Medulla oblongata (tissue), 1 donor: ENCODE measurements at regions not wholly inside any gene's neighbourhood (a gene's known extent, or its start where the extent isn't known, plus 50 kb on each side); places are given as distances from the start of the nearest gene placed in this dataset.
"Not testable (repeated sequence)": the region's sequence is repeated elsewhere in the genome, so short reads cannot be mapped to it uniquely, and the experiment has no call there.

Experiments
- DNase-seq: peaks from one replicate; pipeline ENCODE4 v3.0.0-alpha.2; 2015; ENCODE audit errors: extremely low spot score

- no peak for DNase-seq
Measured at GRCh38 chr5:120817044-120817985, 353.2 kb downstream of the PRR16 start.

GRCh38 chr5:120818128-120818527, 354.0 kb downstream of the PRR16 start:
- no peak for DNase-seq

GRCh38 chr5:120823328-120823727, 359.2 kb downstream of the PRR16 start:
- DNase-seq: no peak

GRCh38 chr5:120831646-120832045, 367.5 kb downstream of the PRR16 start:
- not testable (repeated sequence) for DNase-seq

GRCh38 chr5:120841830-120842229, 377.7 kb downstream of the PRR16 start:
- no peak for DNase-seq

- DNase-seq: no peak
Measured at GRCh38 chr5:120843390-120843980, 379.4 kb downstream of the PRR16 start.

- no peak for DNase-seq
Measured at GRCh38 chr5:120848883-120849282, 384.8 kb downstream of the PRR16 start.

GRCh38 chr5:120852222-120852860, 388.2 kb downstream of the PRR16 start:
- DNase-seq: no peak

GRCh38 chr5:120866997-120867396, 402.9 kb downstream of the PRR16 start:
- DNase-seq: no peak

- DNase-seq: no peak
Measured at GRCh38 chr5:120869831-120870230, 405.7 kb downstream of the PRR16 start.

GRCh38 chr5:120872297-120872696, 408.2 kb downstream of the PRR16 start:
- DNase-seq: no peak

- DNase-seq: no peak
Measured at GRCh38 chr5:120873083-120873482, 409.0 kb downstream of the PRR16 start.

- DNase-seq: no peak
Measured at GRCh38 chr5:120874081-120874862, 410.2 kb downstream of the PRR16 start.

GRCh38 chr5:120882038-120882775, 418.1 kb downstream of the PRR16 start:
- DNase-seq: no peak

GRCh38 chr5:120886351-120886860, 422.3 kb downstream of the PRR16 start:
- DNase-seq: no peak

GRCh38 chr5:120895660-120896059, 431.6 kb downstream of the PRR16 start:
- no peak for DNase-seq

- no peak for DNase-seq
Measured at GRCh38 chr5:120901199-120901598, 437.1 kb downstream of the PRR16 start.

- DNase-seq: no peak
Measured at GRCh38 chr5:120907953-120908352, 443.9 kb downstream of the PRR16 start.

- DNase-seq: no peak
Measured at GRCh38 chr5:120910629-120911028, 446.5 kb downstream of the PRR16 start.

GRCh38 chr5:120913396-120913795, 449.3 kb downstream of the PRR16 start:
- DNase-seq: no peak

- no peak for DNase-seq
Measured at GRCh38 chr5:120917214-120917758, 453.2 kb downstream of the PRR16 start.
